Body of pancreas (tissue), 4 donors: ENCODE measurements at regions not wholly inside any gene's neighbourhood (a gene's known extent, or its start where the extent isn't known, plus 50 kb on each side); places are given as distances from the start of the nearest gene placed in this dataset.

ENCODE experiments used
- CTCF ChIP-seq, 7 experiments: fragments of 450-650 bp in 4 of 7; fragments of 200-600 bp in 3 of 7; sonication (generic) in 3 of 7; IDR thresholded peaks; one replicate each; pipeline ENCODE4 v1.5.1; 2016 to 2019; ENCODE audit warnings: antibody characterized with exemption in 7 of 7
- POLR2A ChIP-seq, 3 donors: fragments of 450-650 bp; IDR thresholded peaks; one replicate each; pipeline ENCODE4 v1.6.1; 2016; ENCODE audit warnings: antibody characterized with exemption in 3 of 3, mild to moderate bottlenecking in 2 of 3

GRCh38 chr6:132067286-132067685, 116.1 kb upstream of the CCN2 start:
- no peak for TF ChIP-seq CTCF (IDR thresholded peaks at IDR 0.05)
- TF ChIP-seq POLR2A (IDR thresholded peaks at IDR 0.05): no peak
